ENCODE measurements at regions not wholly inside any gene's neighbourhood (a gene's known extent, or its start where the extent isn't known, plus 50 kb on each side); places are given as distances from the start of the nearest gene placed in this dataset.
A peak's percentile ranks its signal among the peaks of the same experiment; 100 is the strongest.

DNA sequence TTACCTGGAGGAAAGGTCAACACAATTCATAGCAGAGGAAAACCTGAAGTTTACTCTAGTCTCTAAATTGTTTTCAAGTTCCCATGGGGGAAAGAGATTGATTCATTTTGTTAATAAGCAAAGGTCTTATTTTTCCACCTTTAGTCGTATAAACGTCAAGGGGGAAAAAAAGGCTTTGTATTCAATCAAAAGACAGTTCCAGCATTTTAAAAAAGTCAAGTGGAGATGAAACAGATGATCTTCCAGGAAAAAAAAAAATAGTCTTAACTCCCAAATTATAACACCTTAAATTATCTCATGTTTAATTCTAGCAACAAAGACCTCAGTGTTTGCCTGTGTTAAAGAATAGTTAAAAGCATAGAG, 140.5 kb downstream of the TOMM20 start:
- DNase-seq: no peak

DNA sequence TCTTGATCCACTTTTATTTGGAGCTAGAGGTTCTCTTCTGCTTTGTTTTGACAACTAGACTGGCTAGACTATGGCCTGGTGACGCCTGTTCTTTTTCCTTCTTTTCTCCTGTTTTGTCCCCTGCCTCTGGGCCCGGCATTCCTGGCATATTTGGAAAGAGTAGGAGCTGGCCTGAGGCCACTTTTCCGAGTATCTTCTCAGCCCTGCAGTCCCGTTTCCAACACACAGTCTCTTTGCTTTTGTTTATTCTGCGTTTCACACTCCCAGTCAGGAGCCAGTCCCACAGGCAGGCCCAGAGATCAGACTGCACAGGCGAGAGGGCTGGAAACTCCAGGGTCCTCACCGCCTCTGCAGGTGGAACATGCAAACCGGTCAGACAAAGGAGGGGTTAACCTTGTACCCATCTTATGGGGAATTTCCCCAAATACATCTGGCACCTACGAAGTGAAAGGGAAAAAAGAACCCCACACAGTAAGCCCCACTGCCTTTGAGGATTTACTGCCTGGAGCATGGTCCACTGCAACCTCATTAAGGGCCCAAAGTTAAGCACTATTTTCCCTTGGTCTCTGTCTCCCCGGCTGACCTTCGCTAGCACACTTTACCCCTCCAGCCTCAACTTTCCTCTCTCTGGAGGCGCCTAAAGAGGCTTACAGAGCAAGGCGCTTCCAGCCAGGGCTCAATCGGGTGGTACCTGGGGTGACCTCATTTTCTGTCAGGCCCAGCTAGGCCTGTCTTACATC, 141.1 kb downstream of the TOMM20 start:
- DNase-seq: no peak

DNA sequence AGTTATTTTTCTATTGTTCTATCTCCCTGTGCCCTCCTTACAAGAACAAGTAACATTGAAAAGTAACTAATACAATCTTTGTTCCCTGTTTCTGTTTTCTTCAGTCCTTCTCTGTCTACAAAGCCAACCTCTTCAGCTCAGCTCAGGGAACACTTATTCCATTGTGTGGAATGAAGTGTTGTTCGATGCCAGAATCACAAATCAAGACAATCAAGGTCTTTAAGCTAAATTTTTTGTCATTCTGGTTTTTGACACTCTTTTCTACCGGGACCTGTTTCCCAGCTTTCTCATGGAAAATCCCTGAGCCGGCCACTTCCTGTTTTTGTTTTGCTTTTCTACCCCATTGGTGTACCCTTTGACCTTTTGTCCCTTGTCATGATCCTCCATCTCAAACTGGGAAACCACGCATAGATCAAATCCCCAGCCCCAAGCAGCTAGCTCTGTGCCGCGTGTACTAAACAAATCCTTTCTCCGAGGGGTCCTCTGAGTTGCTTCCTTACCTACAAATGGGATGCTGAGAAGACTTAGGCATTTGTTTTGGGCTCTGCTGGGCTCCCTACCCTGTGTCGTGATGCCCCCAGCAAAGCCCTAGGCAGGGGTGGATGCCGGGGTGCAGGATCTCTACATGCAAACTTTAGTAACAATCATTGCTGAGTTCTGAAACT, 141.8 kb downstream of the TOMM20 start:
- no peak for DNase-seq

GRCh38 chr1:234985516-234986294, 142.9 kb downstream of the TOMM20 start:
- DNase-seq: no peak

- DNase-seq: no peak
Observed at GRCh38 chr1:234985007-234985370, 143.6 kb downstream of the TOMM20 start.

- no peak for DNase-seq
Observed at GRCh38 chr1:234983564-234984238, 144.9 kb downstream of the TOMM20 start.

GRCh38 chr1:234981758-234982157, 146.9 kb downstream of the TOMM20 start:
- DNase-seq: no peak

DNA sequence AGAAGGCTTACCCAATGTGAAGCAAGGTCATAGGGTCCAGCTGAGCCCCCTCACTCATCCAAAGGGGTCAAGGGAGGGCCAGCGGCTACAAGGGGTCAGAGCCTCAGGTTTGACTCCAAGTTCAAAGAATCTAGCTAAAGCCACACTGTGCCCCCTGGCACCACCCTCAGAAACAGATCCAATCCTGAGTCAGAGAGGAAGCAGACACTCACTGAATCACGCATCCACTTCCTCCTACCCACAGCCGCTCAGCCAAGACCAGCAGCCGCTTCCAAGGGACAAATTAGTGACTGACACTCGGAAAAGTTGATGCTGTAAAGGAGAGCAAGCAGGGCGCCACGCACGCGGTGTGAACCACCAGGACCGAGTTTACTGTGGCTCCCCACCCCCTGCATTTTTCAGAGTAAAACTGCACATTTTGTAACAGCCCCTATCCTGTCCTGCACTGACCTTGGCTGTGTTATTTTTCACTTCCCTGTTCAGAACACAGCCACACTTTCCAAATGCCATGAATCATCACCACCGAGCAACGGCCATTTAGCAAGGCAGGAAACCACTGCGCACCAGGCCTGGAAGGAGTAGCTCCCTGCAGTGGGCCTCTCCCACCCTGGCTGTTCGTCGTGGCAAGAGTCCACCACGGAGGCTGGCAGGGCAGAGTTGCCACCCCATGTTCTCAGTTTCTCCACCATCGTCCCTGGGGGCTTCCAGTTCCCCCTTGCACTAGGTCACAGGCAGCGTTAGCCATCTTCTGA, 147.8 kb downstream of the TOMM20 start:
- no peak for DNase-seq

GRCh38 chr1:234980291-234980644, 148.4 kb downstream of the TOMM20 start:
- no peak for DNase-seq

DNA sequence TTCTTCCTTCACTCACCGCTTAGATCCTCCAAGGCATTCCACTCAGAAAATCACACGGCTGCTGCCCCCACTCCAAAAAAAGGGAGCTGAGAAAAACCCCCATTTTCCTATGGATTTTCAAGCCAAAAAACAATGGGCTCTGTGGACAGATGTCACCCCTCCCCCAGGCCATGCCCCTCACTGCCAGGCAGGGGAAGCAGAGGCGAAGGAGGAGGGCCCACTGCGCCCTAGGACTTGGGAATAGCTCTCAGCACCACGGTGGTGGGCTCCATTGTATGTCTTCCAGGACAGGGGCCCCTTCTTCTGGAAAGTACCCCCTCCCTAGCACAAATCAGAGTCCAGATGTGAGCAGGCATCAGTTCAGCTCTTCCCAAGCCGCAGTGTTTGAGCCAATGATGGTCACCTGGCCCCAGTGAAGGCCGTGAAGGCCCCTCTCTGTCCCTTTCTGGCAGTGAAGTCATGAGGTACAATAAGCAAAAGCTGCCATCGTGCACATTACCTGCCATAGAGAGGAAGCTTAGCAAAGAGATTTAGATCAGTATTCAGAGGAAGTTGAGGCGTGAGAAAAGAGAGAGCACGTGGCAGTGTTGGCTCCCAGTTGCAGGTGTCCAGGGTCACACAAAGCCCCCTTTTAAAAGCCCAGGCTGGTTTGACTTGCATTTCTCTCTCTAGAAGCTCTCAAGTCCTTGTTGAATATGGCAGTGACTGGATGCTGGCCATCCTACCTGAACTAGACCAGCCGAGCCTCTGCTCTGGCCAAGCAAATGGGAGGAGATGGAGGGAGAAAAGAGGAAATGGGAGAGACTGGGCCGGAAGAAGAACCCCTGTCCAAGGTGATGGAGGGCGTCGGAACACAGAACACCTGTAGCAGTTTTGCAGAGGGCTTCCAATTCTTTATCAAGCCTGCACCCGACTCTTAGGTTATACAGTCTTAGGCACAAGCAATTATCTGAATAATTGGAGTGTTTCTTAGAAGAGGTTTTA, 149.0 kb downstream of the TOMM20 start:
- DNase-seq: no peak

DNA sequence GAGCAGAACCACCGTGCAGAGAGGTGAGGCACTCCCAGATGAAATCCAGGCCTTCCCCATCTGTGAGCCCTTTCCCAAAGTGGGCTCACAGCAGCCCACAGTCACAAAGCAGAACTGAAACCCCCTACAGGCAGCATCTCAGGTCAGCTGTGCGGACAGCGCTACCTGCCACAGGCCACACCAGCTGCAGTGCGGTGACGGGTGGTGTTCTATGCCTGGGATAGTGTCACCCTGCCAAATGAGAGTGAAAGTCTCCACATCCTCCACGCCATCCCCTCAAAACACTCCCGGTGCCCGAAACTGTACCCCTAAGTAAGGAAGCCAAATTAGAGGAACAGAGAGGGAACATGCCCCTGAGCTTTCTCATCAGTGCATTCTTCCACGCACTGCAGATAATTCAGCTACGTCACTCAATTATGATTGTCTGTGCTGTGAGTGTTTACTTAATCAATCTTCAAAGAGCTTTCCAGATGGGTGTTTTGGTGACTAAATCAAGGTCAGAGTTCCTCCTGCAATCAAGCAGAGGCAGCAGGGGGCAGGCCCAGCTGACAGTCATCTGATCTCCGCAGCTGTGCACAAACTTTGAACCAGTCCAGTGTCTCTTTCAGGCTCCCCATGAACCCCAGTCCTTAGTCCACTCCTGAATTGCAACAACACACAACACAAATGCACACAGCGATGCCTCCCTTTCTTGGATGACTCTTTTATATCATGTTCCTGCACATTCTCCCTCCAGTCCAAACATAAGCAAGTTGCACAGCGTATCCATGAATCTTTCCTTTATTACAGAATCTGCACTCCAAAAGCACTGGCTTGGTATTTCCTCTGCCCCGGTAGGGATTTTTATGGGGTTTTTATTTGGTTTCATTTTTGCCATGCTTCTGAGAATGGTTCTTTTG, 150.0 kb downstream of the TOMM20 start:
- no peak for DNase-seq

DNA sequence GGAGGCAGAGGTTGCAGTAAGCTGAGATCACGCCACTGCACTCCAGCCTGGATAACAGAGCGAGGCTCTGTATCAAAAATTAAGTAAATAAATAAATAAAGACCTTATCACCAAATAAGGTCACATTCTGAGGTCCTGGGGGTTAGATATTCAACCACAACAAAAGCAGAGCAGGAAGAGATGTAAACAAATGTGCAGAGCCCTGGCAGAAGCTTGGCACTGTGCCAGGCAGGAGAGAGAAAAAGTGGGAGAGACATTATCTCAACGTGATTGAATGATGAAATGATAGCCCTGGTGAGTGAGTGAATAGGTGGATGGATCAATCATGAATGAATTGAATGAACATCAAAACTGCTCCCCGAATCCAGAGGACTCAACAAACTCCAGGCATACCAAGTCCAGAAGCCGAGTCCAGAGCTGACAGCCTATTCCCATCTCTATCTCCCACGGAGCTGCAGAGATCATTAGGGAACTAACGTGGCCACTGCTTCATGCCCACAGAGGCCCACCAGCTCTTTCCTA, 150.7 kb downstream of the TOMM20 start:
- DNase-seq: no peak

GRCh38 chr1:234976861-234977680, 151.6 kb downstream of the TOMM20 start:
- DNase-seq: no peak

DNA sequence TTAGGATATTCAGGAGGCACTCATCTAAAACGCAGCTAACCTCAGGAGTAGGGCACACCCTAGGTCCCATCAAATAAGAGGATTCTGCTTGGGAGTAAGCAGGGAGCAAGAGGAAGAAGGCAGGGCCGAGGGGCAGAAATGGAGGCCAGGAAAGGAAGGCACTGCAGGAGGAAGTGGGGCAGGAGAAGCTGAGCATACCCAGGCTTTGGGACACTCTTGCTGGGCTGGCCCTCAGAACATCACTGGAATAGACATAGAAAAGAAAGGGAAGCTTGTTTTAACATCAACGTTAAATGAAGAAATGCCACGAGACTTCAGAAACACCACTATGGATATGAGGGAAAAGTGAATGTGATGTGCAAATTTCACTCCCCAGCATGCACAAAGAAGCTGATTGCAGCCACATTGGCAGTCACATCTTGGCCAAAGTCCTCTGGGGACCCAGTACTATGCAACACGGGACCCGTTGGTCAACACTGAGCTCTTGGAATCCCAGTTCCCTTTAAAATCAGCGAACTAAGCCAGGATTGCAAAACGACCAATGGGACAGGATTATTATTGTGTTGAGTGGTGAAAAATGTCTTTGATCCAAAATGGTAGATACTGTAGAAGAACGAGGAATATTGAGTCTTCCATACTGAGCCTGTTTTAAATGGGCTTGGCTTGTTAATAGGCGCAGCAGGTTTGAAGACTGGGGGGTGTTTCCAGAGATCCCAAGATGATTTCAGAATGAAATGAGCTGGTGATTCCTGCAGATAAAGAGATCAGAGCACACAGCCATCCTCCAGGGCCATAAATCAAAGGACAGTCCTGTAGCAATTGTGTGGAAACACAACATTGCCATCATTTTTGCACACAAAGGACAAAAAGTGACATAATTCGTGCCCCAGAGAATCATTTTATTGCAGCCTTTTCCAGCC, 152.4 kb downstream of the TOMM20 start:
- no peak for DNase-seq

DNA sequence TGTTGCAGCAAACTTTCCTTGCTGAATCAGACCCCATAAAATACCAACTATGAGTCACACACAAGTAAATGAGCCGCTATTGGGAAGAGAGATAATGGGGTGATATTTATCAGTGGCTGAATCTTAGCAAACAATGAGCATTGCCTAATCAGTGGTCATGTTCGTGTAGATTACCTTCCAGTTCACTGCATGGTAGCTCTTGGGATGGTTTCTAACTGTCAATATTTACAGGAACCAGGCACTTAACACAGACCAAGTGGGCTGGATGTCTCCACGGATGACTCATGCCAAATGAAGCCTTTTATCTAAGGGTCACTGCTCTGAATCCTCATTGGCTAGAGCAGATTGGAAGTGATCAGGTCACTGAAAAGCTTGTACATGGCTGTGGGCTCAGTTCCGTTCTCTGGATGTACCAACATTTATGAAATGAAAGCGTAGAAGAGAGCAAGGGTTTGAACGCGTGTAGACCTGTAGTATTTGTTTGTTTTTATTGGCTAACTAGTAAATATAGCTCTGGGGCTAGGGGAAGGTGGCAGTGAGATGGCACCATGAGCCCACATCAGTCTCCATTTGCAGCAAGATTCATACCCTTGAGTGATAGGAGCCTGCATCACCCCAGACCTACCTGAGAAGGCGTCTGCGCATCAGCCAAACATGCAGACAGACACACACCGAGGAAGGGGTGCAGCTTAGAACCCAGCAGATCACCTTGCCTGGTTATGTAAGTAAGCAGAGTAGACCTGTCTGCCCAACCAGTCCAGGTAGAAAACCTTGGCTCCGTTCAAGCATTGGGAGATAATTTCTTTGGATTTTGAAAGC, 153.3 kb downstream of the TOMM20 start:
- no peak for DNase-seq

DNA sequence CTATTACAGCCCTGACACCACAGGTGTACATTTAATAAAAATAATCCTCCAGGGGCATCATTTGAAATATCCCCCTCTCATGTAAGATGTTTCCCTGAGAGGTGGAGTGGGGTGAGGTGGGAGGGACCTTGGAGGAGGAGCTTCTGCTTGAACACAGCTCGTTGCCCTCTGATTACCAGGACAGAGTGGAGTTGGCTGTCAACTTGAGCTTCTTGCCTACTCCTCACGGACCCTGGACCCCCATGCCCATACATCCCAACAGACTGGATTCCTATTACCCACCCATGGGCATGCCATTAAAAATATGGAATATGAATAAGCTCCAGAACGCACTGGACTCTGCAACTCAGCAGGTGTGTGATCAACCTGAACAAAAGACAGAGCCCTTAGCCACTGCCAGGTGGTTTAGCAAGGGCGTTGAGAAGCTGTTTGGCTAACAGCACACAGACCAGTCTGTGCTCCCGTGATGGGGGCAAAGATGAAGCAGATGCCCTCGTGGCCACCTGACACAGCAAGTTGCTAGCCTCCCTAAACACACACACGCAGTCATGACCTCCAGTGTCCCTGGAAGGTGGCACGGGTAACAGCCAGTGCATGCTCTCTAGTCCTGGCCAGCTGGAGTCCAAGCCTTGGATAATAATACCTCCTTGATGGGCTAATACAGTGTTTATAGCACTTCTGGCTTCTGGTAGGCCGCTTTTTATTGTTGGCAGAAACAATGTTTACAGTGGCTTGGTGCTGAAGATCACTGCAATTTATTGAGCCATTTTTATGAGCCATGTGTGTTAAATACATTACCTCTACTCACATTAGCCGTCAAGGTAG, 155.0 kb downstream of the TOMM20 start:
- peak; percentile 78 for DNase-seq

Measured in NCI-H1417 treated with DMSO at 0.1 percent for 48 hours (cell line).